WTC11 (cell line): ENCODE measurements at regions not wholly inside any gene's neighbourhood (a gene's known extent, or its start where the extent isn't known, plus 50 kb on each side); places are given as distances from the start of the nearest gene placed in this dataset.

ENCODE experiments used
- ATF1 ChIP-seq: sonication (generic); formaldehyde crosslinking; IDR thresholded peaks from 2 replicates; pipeline ENCODE4 v1.8.1; 2023; ENCODE audit warnings: mild to moderate bottlenecking, moderate library complexity, missing genetic modification reagents
- CTCF ChIP-seq: fragments of 200-600 bp; IDR thresholded peaks from 2 replicates; pipeline ENCODE4 v1.8.0; 2022; ENCODE audit warnings: antibody characterized with exemption
- JAZF1 ChIP-seq: fragments of 250-450 bp; sonication (Bioruptor Pico); IDR thresholded peaks from 2 replicates; pipeline ENCODE4 v1.9.0; 2021; ENCODE audit warnings: moderate library complexity, mild to moderate bottlenecking, inconsistent platforms
- PREB ChIP-seq: sonication (generic); formaldehyde crosslinking; IDR thresholded peaks from 2 replicates; pipeline ENCODE4 v1.8.1; 2022; ENCODE audit warnings: mild to moderate bottlenecking, missing genetic modification reagents, moderate library complexity, borderline replicate concordance
- RELA ChIP-seq: sonication (generic); formaldehyde crosslinking; IDR thresholded peaks from 2 replicates; pipeline ENCODE4 v1.8.1; 2022; ENCODE audit warnings: missing genetic modification reagents, mild to moderate bottlenecking, borderline replicate concordance
- ZNF423 ChIP-seq: fragments of 250-450 bp; sonication (Bioruptor Pico); IDR thresholded peaks from 2 replicates; pipeline ENCODE4 v2.1.2; 2022; ENCODE audit warnings: mild to moderate bottlenecking, moderate library complexity

DNA sequence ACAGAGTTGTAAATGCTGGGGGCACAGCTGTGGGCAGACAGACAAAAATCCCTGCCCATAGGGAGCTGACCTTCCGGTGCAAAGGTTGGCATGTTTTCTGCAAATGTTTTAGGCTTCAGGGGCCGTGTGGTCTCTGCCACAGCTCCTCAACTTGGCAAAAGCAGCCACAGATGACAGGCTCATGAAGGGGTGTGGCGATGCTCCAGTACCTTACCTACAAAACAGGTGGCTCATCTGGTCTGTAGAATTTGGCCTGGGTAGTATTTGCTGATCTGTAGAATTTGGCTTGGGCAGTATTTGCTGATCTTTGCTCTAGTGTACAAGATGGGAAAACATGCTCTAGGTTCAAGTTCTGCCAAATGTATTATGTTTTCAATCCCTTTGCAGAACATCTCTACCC lies 283.9 kb downstream of the GADD45G start:
- TF ChIP-seq ATF1 (CRISPR knock-in tag), result no peak
- TF ChIP-seq CTCF, result no peak
- no peak for TF ChIP-seq JAZF1
- no peak for TF ChIP-seq RELA (CRISPR knock-in tag)
- no peak for TF ChIP-seq PREB (CRISPR knock-in tag)
- TF ChIP-seq ZNF423, result no peak
